ENCODE measurements at regions not wholly inside any gene's neighbourhood (a gene's known extent, or its start where the extent isn't known, plus 50 kb on each side); places are given as distances from the start of the nearest gene placed in this dataset.

DNA sequence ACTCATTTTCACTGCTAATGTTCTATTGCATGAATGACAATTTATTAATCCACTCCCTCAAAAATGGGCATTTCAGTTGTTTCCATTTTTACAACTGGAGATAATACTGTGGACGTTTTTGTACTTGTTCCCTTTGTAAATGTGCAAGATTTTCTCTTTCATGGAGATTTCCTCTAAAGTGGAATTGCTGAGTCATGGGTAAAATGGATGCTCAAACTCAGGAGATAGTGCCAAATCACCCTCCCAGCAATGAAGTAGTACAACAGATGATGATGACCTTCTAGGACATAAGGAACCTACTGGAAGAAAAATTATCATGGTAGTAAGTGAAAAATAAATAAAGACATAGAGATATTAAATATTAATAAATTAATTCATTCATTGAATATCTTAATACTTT lies 460.8 kb upstream of the CHST9 start:
- H3K4me3 ChIP-seq (replicated peaks in 1 of 3; ENCODE audit: low read depth in 2 of 3, low read length in 3 of 3) = no peak overlapping the region
- H3K27ac ChIP-seq (ENCODE audit: low read depth in 1 of 2, low read length in 2 of 2) = no peak overlapping the region
- no peaks in the 10 kb centered on the region for H3K27me3 ChIP-seq (ENCODE audit: control insufficient read depth in 2 of 2, insufficient read depth in 2 of 2, low read length in 2 of 2)
- intact Hi-C loops (cut with micrococcal nuclease) = no loop called here
- H3K36me3 Mint-ChIP-seq = no peaks in the 10 kb centered on the region
- no peak overlapping the region for H3K4me3 Mint-ChIP-seq
- no peaks in the 10 kb centered on the region for H3K79me2 ChIP-seq (ENCODE audit: insufficient read depth, low read length)
- H3K4me2 ChIP-seq (replicated peaks; ENCODE audit: extremely low read depth, low read length, poor library complexity, severe bottlenecking) = no peak overlapping the region
- peaks cover 0 to 2% (median 0%) of the 10 kb centered on the region in 3 donors for H3K27me3 Mint-ChIP-seq (ENCODE audit: low read depth in 3 of 3)
- no peak overlapping the region for H2AFZ ChIP-seq (ENCODE audit: insufficient read depth, low read depth, low read length, poor library complexity, severe bottlenecking)
- H3K4me1 Mint-ChIP-seq = no peaks in the 10 kb centered on the region
- H3K27ac Mint-ChIP-seq = no peak overlapping the region
- no peak for DNase-seq
- no peaks in the 10 kb centered on the region for H3K36me3 ChIP-seq (replicated peaks in 1 of 2; ENCODE audit: control insufficient read depth in 1 of 2, insufficient read depth in 2 of 2, low read length in 2 of 2)
- no peaks in the 10 kb centered on the region for H3K4me1 ChIP-seq (ENCODE audit: control insufficient read depth in 1 of 2, insufficient read depth in 2 of 2, low read length in 2 of 2)
- H4K20me1 ChIP-seq (ENCODE audit: insufficient read depth, low read length) = no peaks in the 10 kb centered on the region
- no peak overlapping the region for H3K9ac ChIP-seq (ENCODE audit: insufficient read depth, low read length, poor library complexity, severe bottlenecking)
- WGBS (ENCODE audit: insufficient coverage) = no CpG with 5 or more reads among the region's 1 CpG
- TF ChIP-seq, protein P1, sequence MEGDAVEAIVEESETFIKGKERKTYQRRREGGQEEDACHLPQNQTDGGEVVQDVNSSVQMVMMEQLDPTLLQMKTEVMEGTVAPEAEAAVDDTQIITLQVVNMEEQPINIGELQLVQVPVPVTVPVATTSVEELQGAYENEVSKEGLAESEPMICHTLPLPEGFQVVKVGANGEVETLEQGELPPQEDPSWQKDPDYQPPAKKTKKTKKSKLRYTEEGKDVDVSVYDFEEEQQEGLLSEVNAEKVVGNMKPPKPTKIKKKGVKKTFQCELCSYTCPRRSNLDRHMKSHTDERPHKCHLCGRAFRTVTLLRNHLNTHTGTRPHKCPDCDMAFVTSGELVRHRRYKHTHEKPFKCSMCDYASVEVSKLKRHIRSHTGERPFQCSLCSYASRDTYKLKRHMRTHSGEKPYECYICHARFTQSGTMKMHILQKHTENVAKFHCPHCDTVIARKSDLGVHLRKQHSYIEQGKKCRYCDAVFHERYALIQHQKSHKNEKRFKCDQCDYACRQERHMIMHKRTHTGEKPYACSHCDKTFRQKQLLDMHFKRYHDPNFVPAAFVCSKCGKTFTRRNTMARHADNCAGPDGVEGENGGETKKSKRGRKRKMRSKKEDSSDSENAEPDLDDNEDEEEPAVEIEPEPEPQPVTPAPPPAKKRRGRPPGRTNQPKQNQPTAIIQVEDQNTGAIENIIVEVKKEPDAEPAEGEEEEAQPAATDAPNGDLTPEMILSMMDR (IDR thresholded peaks at IDR 0.05) = no peak
- H3K9me3 ChIP-seq (replicated peaks in 1 of 2; ENCODE audit: control insufficient read depth in 1 of 2, insufficient read depth in 1 of 2, low read length in 2 of 2) = no peaks in the 10 kb centered on the region
- no peaks in the 10 kb centered on the region for H3K9me3 Mint-ChIP-seq

DNA sequence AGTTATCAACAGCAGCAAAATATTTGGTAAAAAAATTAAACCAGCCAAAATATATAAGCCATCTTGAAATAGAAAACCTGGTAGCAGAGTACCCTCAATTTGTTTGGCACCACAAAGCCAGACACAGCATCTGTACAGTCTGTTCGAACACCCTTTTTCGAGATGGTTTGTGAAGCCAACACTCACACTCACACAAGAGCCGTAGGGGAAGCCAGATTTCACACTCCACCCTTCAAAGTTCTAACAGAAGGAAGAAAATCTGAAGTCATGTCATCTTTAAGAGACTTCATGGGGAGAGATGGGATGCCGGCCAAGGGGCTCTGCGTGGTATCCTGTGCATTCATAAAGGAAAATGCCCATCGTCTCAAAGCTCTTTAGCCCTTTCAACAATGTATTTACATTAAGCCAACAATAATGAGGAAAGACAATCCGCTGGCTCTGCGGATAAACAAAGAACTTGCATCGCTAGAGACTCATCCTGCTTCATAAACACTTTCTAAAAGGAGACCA lies 451.5 kb upstream of the CHST9 start:
- intact Hi-C loops (cut with micrococcal nuclease) = no loop called here
- Histone ChIP-seq H2AFZ (ENCODE audit: insufficient read depth, low read depth, low read length, poor library complexity, severe bottlenecking) (no peak overlapping the region), H4K20me1 (ENCODE audit: insufficient read depth, low read length) (no peaks in the 10 kb centered on the region), H3K4me2 (replicated peaks; ENCODE audit: extremely low read depth, low read length, poor library complexity, severe bottlenecking) (no peak overlapping the region), H3K4me3 (replicated peaks in 1 of 3; ENCODE audit: low read depth in 2 of 3, low read length in 3 of 3) (no peak overlapping the region), H3K27me3 (ENCODE audit: control insufficient read depth in 2 of 2, insufficient read depth in 2 of 2, low read length in 2 of 2) (no peaks in the 10 kb centered on the region), H3K27ac (ENCODE audit: low read depth in 1 of 2, low read length in 2 of 2) (no peak overlapping the region), H3K4me1 (ENCODE audit: control insufficient read depth in 1 of 2, insufficient read depth in 2 of 2, low read length in 2 of 2) (no peaks in the 10 kb centered on the region), H3K79me2 (ENCODE audit: insufficient read depth, low read length) (no peaks in the 10 kb centered on the region), H3K9me3 (replicated peaks in 1 of 2; ENCODE audit: control insufficient read depth in 1 of 2, insufficient read depth in 1 of 2, low read length in 2 of 2) (no peaks in the 10 kb centered on the region), H3K9ac (ENCODE audit: insufficient read depth, low read length, poor library complexity, severe bottlenecking) (no peak overlapping the region), H3K36me3 (replicated peaks in 1 of 2; ENCODE audit: control insufficient read depth in 1 of 2, insufficient read depth in 2 of 2, low read length in 2 of 2) (no peaks in the 10 kb centered on the region)
- no peak for DNase-seq
- H3K9me3 Mint-ChIP-seq = peaks cover 0 to 11% (median 0%) of the 10 kb centered on the region in 7 donors
- no peaks in the 10 kb centered on the region for H3K4me1 Mint-ChIP-seq
- H3K27ac Mint-ChIP-seq = no peak overlapping the region
- no peaks in the 10 kb centered on the region for H3K27me3 Mint-ChIP-seq (ENCODE audit: low read depth in 3 of 3)
- WGBS (ENCODE audit: insufficient coverage) = 92% methylated on average over 2 of the region's 9 CpGs
- no peak overlapping the region for H3K4me3 Mint-ChIP-seq
- TF ChIP-seq, protein P1 (IDR thresholded peaks at IDR 0.05) = no peak
- no peaks in the 10 kb centered on the region for H3K36me3 Mint-ChIP-seq
